HEK293T (cell line): ENCODE measurements at regions not wholly inside any gene's neighbourhood (a gene's known extent, or its start where the extent isn't known, plus 50 kb on each side); places are given as distances from the start of the nearest gene placed in this dataset.

ENCODE experiments used
- CTCF ChIA-PET: fragments of 350-600 bp; formaldehyde crosslinking; extraction: SDS; loops from one replicate; lab custom pipeline; 2021; ENCODE audit warnings: antibody characterized with exemption, inconsistent platforms; lab: Yijun Ruan, JAX
- POLR2A ChIA-PET: fragments of 350-600 bp; formaldehyde crosslinking; extraction: SDS; loops from one replicate; lab custom pipeline; 2020; ENCODE audit warnings: antibody characterized with exemption, inconsistent platforms; lab: Yijun Ruan, JAX
- DNase-seq: peaks from one replicate; pipeline ENCODE4 v3.0.0; 2012; ENCODE audit warnings: mixed read lengths; ENCODE audit errors: extremely low spot score
- ARNT ChIP-seq: fragments of 450-650 bp; IDR thresholded peaks from 2 replicates; pipeline ENCODE4 v1.6.1; 2017; ENCODE audit warnings: mild to moderate bottlenecking
- BHLHE40 ChIP-seq: fragments of 450-650 bp; IDR thresholded peaks from 2 replicates; pipeline ENCODE4 v1.6.1; 2016; ENCODE audit warnings: mild to moderate bottlenecking, moderate library complexity, borderline replicate concordance
- CTBP1 ChIP-seq: fragments of 450-650 bp; IDR thresholded peaks from 2 replicates; pipeline ENCODE4 v1.6.1; 2016; ENCODE audit warnings: borderline replicate concordance
- ELF4 ChIP-seq: fragments of 450-650 bp; IDR thresholded peaks from 2 replicates; pipeline ENCODE4 v1.6.1; 2017; ENCODE audit warnings: antibody characterized with exemption
- FOXA1 ChIP-seq: fragments of 450-650 bp; IDR thresholded peaks from 2 replicates; pipeline ENCODE4 v1.6.1; 2016; ENCODE audit warnings: mild to moderate bottlenecking
- FOXK2 ChIP-seq: fragments of 450-650 bp; IDR thresholded peaks from 2 replicates; pipeline ENCODE4 v1.6.1; 2016; ENCODE audit warnings: mild to moderate bottlenecking
- FOXM1 ChIP-seq: fragments of 450-650 bp; IDR thresholded peaks from 2 replicates; pipeline ENCODE4 v1.6.1; 2017; ENCODE audit warnings: mild to moderate bottlenecking, borderline replicate concordance
- HDGF ChIP-seq: fragments of 450-650 bp; IDR thresholded peaks from 2 replicates; pipeline ENCODE4 v1.6.1; 2017; ENCODE audit warnings: antibody characterized with exemption, borderline replicate concordance
- L3MBTL2 ChIP-seq: fragments of 450-650 bp; conservative IDR thresholded peaks from 2 replicates; pipeline ENCODE4 v1.6.1; 2016; ENCODE audit warnings: mild to moderate bottlenecking
- LEF1 ChIP-seq: fragments of 450-650 bp; IDR thresholded peaks from 2 replicates; pipeline ENCODE4 v1.6.1; 2017; ENCODE audit warnings: mild to moderate bottlenecking, borderline replicate concordance
- NFRKB ChIP-seq: fragments of 450-650 bp; IDR thresholded peaks from 2 replicates; pipeline ENCODE4 v1.6.1; 2016; ENCODE audit warnings: mild to moderate bottlenecking, moderate library complexity
- PKNOX1 ChIP-seq: fragments of 450-650 bp; IDR thresholded peaks from 2 replicates; pipeline ENCODE4 v1.6.1; 2016
- SP1 ChIP-seq: fragments of 450-650 bp; IDR thresholded peaks from 2 replicates; pipeline ENCODE4 v1.6.1; 2017
- SUZ12 ChIP-seq: fragments of 450-650 bp; IDR thresholded peaks from 2 replicates; pipeline ENCODE4 v1.6.1; 2016; ENCODE audit warnings: mild to moderate bottlenecking
- TARDBP ChIP-seq: fragments of 450-650 bp; IDR thresholded peaks from 2 replicates; pipeline ENCODE4 v1.6.1; 2016
- ZNF384 ChIP-seq: fragments of 450-650 bp; IDR thresholded peaks from 2 replicates; pipeline ENCODE4 v1.6.1; 2016

GRCh38 chr4:22093126-22093525 is 144.6 kb upstream of the KCNIP4 start:
- CTCF ChIA-PET, result interaction anchor here (1.3 kb wide), 1 partner anchor 145 kb away, joined by 6 read pairs; the partner anchor contains the start of gene KCNIP4
- POLR2A ChIA-PET, result no interaction called here
- no peak for DNase-seq
- TF ChIP-seq NFRKB (no peak), PKNOX1 (no peak), L3MBTL2 (no peak), LEF1 (no peak), FOXA1 (no peak), SUZ12 (no peak), FOXK2 (no peak), SP1 (no peak), ELF4 (no peak), ARNT (no peak), TARDBP (no peak), CTBP1 (no peak), FOXM1 (no peak), HDGF (no peak), ZNF384 (no peak), BHLHE40 (no peak)

GRCh38 chr4:22091906-22092305 is 143.3 kb upstream of the KCNIP4 start:
- TF ChIP-seq BHLHE40 (no peak), FOXA1 (no peak), NFRKB (no peak), FOXM1 (no peak), TARDBP (no peak), SUZ12 (no peak), L3MBTL2 (no peak), HDGF (no peak), FOXK2 (no peak)
- ChIA-PET CTCF (no interaction called here), POLR2A (no interaction called here)
- DNase-seq, result no peak

DNA sequence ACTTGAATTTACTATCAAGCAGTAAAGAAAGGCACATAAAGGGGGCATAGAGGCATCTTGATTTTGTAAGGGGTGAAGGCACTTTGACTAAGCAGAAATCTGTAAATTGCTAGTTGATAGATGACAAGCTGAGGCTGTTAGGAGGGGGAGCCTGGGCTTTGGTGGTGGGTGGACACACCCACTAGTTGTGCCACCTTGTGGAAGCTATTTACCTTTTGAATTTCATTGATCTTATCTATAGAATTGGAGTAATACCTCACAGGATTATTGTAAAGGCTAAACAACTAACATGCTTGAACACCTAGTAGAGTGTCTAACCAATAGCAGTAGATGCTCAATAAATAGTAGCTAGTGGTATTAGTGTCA is 142.8 kb upstream of the KCNIP4 start:
- TF ChIP-seq CTBP1 (no peak), SUZ12 (no peak), LEF1 (no peak), ELF4 (no peak), HDGF (no peak), L3MBTL2 (no peak)
- POLR2A ChIA-PET, result no interaction called here
- CTCF ChIA-PET, result interaction anchor here (0.7 kb wide), 1 partner anchor 314 kb away, joined by 3 read pairs; no protein-coding TSS in a partner anchor
- no peak for DNase-seq

DNA sequence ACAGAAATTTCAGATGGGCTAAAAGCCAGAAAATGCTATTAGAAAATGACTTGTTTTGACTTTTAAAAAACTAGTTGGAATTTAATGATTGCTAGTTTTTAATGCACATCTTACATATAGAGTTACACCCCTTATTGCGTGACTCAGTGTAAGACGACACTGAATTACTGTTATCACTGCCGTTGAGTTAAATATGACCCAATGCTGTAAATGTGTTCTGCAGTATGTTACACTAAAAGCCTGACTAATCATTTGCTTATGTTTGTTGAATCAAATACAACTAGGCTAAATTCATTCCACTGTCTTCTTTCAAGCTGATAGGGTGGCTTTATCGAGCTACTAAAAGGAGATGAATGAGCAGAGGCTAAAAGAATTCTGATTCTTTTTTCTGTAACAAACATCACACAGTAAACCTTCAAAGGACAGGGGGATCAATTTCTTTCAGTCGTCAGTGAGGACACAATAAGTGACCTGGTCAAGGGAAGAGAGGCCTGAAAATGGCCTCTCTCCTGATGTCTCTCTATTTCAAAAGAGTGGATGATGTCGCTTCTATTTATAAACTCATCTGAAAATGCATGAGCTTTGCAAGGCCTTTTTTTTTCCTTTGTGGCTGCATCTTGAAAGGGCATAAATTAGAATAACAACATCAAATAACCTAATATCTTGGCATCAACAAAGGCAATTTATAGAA is 142.2 kb upstream of the KCNIP4 start:
- no peak for TF ChIP-seq SP1
- no peak for TF ChIP-seq FOXA1
- no peak for TF ChIP-seq PKNOX1
- TF ChIP-seq ELF4, result no peak
- TF ChIP-seq FOXK2, result no peak
- TF ChIP-seq SUZ12, result no peak
- no peak for TF ChIP-seq ZNF384
- no peak for TF ChIP-seq BHLHE40
- no peak for TF ChIP-seq L3MBTL2
- TF ChIP-seq LEF1, result no peak
- no peak for TF ChIP-seq ARNT
- TF ChIP-seq TARDBP, result no peak
- TF ChIP-seq FOXM1, result no peak
- no peak for TF ChIP-seq HDGF
- TF ChIP-seq CTBP1, result no peak
- no peak for DNase-seq
- ChIA-PET CTCF (interaction anchor here (0.7 kb wide), 1 partner anchor 313 kb away, joined by 3 read pairs; no protein-coding TSS in a partner anchor), POLR2A (no interaction called here)

DNA sequence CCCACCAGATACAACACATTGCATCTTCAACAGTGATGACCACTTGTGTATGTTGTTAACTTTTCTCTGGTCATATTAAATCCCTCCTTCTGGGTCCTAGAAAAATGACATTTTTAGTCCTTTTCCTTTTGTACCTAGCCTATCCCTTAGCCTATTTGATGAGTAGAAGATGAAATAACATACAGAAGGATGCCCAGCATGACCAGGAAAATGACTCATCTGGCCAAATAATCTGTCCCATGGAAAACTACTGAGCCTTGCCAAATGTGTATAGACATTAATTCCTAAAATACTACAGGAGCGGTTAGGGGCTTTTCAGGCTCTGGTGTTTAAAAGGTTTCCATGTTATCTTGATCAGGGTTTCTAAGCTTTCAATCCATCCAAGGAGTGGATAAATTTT is 129.0 kb upstream of the KCNIP4 start:
- DNase-seq, result no peak
- ChIA-PET CTCF (no interaction called here), POLR2A (no interaction called here)
- TF ChIP-seq HDGF (no peak), ARNT (no peak), SP1 (no peak), BHLHE40 (no peak), FOXM1 (no peak), L3MBTL2 (no peak), LEF1 (no peak), SUZ12 (no peak), CTBP1 (no peak), TARDBP (no peak), ZNF384 (no peak), NFRKB (no peak)

GRCh38 chr4:22072726-22073125 is 124.2 kb upstream of the KCNIP4 start:
- CTCF ChIA-PET, result no interaction called here
- TF ChIP-seq HDGF, result no peak
- no peak for TF ChIP-seq L3MBTL2
- TF ChIP-seq ARNT, result no peak
- no peak for TF ChIP-seq LEF1
- no peak for TF ChIP-seq BHLHE40
- no peak for TF ChIP-seq FOXM1
- no peak for TF ChIP-seq ZNF384
- no peak for TF ChIP-seq SUZ12
- TF ChIP-seq SP1, result no peak
- TF ChIP-seq TARDBP, result no peak
- TF ChIP-seq ELF4, result no peak
- no peak for TF ChIP-seq CTBP1
- no peak for TF ChIP-seq PKNOX1
- no peak for TF ChIP-seq NFRKB
- TF ChIP-seq FOXA1, result no peak
- no peak for TF ChIP-seq FOXK2
- POLR2A ChIA-PET, result no interaction called here
- DNase-seq, result no peak
